Stimulated activated effector memory CD8-positive, alpha-beta T cell treated with anti-CD3 and anti-CD28 coated beads, Interleukin-12 subunit alpha, Interleukin-12 subunit beta, amount 100 ng/mL, for 72 hours (primary cell): ENCODE measurements at regions not wholly inside any gene's neighbourhood (a gene's known extent, or its start where the extent isn't known, plus 50 kb on each side); places are given as distances from the start of the nearest gene placed in this dataset.
A peak's percentile ranks its signal among the peaks of the same experiment; 100 is the strongest.

Experiments
- ATAC-seq: fragments of 150-1000 bp; cut with Tn5 transposase; 2 replicates; pipeline ENCODE4 v1.10.0; 2021
- DNase-seq, 2 donors: peaks; one replicate each; pipeline ENCODE4 v3.0.0; 2021 to 2022; ENCODE audit warnings: low spot score in 2 of 2
- H3K27ac Mint-ChIP-seq: one replicate; pipeline ENCODE4 v1.8.0; 2022; ENCODE audit warnings: mild to moderate bottlenecking, mixed read lengths
- H3K36me3 Mint-ChIP-seq: one replicate; pipeline ENCODE4 v1.8.0; 2022; ENCODE audit warnings: mild to moderate bottlenecking, mixed read lengths
- H3K4me1 Mint-ChIP-seq: one replicate; pipeline ENCODE4 v1.8.0; 2022; ENCODE audit warnings: mixed read lengths
- H3K4me3 Mint-ChIP-seq: one replicate; pipeline ENCODE4 v1.8.0; 2022; ENCODE audit warnings: mild to moderate bottlenecking, mixed read lengths
- H3K9me3 Mint-ChIP-seq: one replicate; pipeline ENCODE4 v1.8.0; 2022; ENCODE audit warnings: mixed read lengths

DNA sequence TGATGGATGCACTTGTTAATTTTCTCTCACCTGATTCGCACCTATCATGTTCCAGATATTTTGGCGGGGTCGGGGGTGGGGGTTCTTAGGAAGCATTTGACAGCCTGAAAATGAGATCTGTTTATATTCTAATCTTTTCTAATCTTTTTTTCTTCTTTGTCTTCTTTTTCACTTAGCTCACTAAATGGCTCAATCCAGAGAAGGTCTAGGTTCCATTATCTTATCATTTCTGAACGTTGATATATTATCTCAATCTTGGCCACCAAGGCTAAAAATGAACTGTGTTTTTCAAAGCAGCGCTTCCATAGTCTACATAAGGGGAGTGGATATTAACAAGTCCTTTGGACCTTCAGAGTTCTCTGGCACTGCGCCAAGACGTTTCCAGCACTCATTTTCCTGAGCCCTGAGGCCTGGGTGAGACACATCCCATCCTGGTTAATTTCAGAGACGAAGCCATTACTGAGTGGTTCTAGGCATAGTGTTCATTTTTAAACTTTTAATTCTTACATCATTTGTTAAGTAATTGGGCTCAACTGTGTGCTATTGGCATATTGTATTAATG, 229.0 kb downstream of the SOX11 start:
- no peak for ATAC-seq
- no peak overlapping the region for H3K27ac Mint-ChIP-seq
- no peak overlapping the region for H3K4me3 Mint-ChIP-seq
- H3K4me1 Mint-ChIP-seq = no peaks in the 10 kb centered on the region
- H3K9me3 Mint-ChIP-seq = peaks cover 15% of the 10 kb centered on the region
- no peaks in the 10 kb centered on the region for H3K36me3 Mint-ChIP-seq
- no peak for DNase-seq

DNA sequence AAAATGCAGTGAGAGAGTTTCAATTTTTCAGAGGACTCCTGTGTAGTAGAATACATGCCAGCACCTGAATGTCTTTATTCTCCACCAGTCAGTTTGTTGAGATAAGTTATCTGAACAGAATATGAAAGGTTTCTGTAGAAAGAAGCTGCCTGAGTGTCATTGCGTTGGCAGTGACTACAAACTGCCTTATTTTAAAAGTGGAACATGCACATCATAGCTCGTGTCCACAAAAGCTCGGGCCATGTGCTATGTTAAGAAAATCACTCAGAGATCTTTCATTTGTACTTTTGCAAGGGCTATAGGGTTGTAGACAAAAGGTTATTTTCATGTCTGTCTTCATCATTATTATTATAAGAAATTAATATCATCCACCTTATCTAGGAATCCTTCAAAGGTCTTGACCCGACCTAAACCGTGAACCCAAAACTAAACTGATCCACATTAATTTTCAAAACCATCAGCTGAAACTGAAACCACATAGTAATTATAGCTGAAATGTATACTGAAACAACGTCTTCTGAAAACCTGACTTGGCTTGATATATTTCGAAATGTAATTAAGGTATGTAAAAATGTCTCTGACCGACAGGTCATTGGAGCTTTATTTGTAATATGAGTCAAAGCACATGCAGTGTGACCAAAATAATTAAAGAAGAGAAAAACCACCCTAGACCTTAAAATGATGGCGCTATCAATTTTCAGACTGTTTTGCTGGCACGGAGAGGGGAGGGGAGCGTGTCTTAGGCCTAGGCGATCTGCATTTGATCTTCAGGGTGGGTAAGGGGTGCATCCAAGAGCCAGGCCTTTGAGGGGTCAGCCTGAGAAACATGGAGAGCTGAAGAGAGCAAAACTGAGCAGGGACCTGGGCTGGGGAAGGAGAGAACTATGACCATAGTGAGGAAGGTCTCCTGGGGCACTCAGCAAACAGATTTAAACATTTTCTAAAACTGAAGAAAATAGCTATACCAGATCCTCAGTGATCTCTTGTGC, 232.1 kb downstream of the SOX11 start:
- DNase-seq (no peak), ATAC-seq (no peak)
- no peak overlapping the region for H3K4me3 Mint-ChIP-seq
- no peaks in the 10 kb centered on the region for H3K36me3 Mint-ChIP-seq
- H3K27ac Mint-ChIP-seq = no peak overlapping the region
- H3K9me3 Mint-ChIP-seq = peaks cover 11% of the 10 kb centered on the region
- no peaks in the 10 kb centered on the region for H3K4me1 Mint-ChIP-seq

DNA sequence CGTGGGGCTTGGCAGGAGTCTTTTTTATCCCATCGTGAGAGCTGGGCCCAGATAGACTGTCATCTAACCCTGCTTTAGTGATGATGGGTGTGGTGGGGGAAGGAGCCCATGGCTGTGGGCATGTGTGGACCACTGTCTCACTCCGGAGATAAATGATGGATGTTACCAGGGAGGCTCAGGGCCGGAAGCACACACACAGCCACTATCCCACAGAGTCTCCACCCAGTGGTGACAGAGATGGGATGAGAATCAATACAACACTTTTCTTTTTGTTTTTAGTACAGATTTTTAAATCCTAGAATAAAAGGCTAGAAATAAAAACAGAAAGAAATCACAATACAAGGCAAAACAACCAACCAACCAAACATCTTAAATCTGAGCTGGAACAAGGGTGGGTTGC, 233.4 kb downstream of the SOX11 start:
- Mint-ChIP-seq H3K36me3 (no peaks in the 10 kb centered on the region), H3K4me1 (no peaks in the 10 kb centered on the region), H3K9me3 (peaks cover 3% of the 10 kb centered on the region), H3K4me3 (no peak overlapping the region), H3K27ac (no peak overlapping the region)
- DNase-seq (no peak), ATAC-seq (no peak)

DNA sequence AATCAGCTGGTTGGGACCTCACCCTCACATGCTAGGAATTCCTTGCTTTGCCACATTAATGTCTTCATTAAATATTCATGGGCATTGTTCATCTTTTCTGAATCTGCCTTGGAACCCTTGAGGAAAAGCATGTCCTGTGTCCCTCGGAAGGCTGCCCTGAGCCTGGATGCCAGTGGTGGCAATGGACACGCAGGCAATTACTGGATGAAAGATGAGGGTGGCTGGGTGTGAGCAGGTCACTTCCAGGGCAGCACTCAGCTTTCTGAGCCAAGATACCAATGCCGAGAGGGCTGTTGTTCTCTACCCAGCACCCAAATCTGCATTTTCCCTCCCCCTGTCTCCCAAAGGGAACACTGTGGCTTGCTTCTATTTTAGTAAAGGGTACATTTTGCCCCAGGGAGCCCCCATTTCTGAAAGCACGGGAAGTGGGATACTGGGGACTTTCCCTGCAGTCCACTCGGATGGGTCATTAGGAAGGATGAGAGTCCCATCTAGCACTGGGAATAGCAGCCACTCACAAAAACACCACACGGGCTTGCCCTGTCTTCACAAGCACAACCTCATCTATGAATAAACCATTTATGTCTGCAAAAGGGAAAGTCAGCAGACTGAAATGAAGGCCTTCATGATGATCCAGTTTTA, 234.8 kb downstream of the SOX11 start:
- no peak for ATAC-seq
- Mint-ChIP-seq H3K9me3 (peaks cover 3% of the 10 kb centered on the region), H3K4me1 (no peaks in the 10 kb centered on the region), H3K27ac (no peak overlapping the region), H3K36me3 (no peaks in the 10 kb centered on the region), H3K4me3 (no peak overlapping the region)
- DNase-seq = no peak

DNA sequence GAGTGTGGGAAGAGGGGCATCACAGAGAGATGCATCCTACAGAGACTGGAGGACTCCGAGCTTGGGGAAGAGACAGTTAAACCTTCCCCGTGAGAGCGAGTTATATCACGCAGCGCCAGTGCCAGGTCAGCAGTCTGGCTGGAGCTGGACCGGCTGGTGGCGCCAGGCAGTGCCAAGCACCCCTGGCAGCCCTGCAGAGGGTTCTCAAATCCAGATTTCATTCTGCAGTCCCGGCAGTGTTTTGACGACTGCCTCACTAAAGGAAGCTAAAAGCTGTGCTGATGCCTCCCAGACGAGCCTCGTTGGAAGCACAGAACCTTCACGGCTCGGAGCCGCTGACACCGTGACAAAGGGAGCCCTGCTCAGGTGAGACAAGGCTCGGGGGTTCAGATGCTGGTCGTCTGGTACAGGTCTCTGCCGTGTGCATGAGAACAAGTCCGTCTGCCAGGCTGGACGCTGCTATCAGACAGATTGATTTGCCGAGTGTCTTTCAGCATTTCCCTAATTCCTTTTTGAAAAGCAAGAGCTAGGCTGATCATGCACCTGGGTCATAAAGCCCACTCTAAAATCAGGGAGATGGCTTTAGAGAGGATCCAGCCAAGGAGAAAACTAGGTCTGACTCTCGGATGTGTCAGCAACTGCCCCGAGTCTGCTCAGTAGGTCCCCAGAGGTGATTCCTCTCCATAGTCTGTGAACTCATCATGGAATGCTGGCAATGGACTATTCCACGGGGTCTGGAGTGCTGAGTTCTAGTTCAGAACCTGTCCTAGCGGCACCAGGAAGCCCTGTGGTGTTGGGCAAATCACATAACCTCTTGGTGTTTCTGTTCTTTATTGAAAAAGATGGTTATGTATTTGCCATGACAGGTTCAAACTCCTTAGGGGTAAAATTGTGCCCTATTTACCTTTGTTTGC, 240.6 kb downstream of the SOX11 start:
- Mint-ChIP-seq H3K4me1 (no peaks in the 10 kb centered on the region), H3K4me3 (no peak overlapping the region), H3K36me3 (no peaks in the 10 kb centered on the region), H3K27ac (no peak overlapping the region), H3K9me3 (peaks cover 12% of the 10 kb centered on the region)
- DNase-seq = no peak
- ATAC-seq = no peak

DNA sequence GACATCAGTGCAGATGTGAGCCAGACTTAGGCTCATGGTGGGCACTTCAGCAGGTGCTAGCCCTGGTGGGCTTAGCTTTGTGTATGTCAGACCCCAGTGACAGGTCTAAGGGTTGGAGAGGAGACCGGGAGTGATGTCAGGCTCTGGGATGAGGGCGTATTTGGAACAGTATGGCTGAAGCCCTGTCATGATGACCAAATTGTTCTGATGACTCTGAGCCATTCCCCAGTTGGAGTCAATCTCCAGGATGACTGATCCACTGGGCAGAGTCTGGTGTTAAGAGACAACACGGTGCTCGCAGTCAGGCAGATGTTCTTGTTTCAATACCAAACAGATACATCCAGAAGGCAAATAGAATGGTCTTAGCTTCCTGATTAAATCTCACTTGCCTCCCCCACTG, 241.5 kb downstream of the SOX11 start:
- DNase-seq (no peak), ATAC-seq (no peak)
- Mint-ChIP-seq H3K4me1 (no peaks in the 10 kb centered on the region), H3K9me3 (peaks cover 12% of the 10 kb centered on the region), H3K27ac (no peak overlapping the region), H3K4me3 (no peak overlapping the region), H3K36me3 (no peaks in the 10 kb centered on the region)

DNA sequence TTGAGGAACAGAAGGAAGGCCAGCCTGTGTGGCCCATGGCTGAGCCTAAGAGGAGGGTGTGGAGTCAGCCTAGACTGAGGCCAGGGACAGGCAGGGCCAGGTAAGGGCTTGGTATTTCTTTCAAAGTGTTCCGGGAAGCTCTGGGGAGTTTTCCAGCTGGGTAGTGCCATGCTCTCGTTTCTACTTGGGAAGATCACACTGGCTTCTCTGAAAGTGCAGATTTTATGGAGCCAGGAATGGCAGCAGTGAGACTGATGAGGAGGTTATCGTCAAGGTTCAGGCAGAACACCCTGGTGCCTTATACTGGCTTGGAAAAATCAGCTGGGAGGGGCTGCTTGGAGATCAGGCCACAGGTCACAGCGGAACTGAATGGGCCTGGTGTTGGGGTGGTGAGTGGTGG, 245.1 kb downstream of the SOX11 start:
- no peak overlapping the region for H3K27ac Mint-ChIP-seq
- ATAC-seq = no peak

DNA sequence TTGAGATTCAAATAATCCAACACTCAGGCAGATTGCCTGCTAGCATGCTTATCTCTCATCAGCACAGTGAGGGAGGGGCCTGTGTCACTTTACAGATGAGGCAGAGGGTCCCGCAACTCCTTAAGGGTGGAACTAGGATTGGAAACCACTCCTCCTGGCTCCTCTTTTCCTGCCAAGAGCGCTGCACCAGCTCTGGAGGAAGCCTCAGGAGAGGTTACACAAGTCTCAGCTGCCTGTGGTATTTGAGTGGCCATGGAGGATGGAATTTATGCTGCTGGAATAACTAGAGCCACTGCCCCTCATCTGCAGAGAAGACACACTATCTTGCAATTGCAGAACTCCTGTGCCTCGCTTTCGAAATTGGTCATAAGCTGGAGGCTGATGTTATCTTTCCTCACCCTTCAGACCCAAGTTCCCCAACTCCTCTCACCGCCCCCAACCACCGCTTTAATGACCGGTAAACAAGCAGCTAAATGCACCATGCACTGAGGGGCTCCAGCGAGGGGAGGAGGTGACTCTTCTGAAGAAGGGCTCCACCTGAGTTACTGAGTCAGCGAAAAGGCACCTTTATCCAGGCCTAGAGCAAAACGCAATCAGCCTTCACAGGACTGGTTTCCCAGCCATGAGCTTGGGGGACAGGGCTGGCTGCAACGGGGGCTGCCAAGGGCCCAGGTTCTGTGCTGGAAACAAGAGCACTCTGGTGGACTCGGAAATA, 245.8 kb downstream of the SOX11 start:
- ATAC-seq (no peak), DNase-seq (no peak)
- H3K27ac Mint-ChIP-seq = no peak overlapping the region
- H3K4me1 Mint-ChIP-seq = no peaks in the 10 kb centered on the region
- H3K4me3 Mint-ChIP-seq = no peak overlapping the region
- H3K9me3 Mint-ChIP-seq = peaks cover 19% of the 10 kb centered on the region
- H3K36me3 Mint-ChIP-seq = no peaks in the 10 kb centered on the region

More for the DNA sequence above, 245.1 kb downstream of the SOX11 start:
- peaks cover 16% of the 10 kb centered on the region for H3K9me3 Mint-ChIP-seq
- H3K4me1 Mint-ChIP-seq = no peaks in the 10 kb centered on the region
- H3K4me3 Mint-ChIP-seq = no peak overlapping the region
- no peak for DNase-seq
- H3K36me3 Mint-ChIP-seq = no peaks in the 10 kb centered on the region

DNA sequence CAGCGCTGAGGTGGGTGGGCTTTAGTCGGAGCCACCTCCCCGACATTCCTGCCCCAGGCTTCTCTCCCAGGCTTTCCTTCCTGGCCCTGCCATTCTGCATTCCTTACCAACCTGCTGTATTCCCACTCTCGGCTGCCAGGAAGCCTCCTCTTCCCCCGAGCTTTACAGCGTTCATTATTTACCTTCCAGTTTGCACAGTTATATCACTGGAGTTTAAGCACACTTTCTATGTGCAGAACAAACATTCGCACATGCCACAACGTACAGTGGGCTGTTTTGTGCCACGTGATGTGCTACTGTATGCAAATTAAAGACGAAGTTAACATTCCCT, 246.3 kb downstream of the SOX11 start:
- Mint-ChIP-seq H3K9me3 (peaks cover 23% of the 10 kb centered on the region), H3K4me1 (no peaks in the 10 kb centered on the region), H3K36me3 (no peaks in the 10 kb centered on the region), H3K4me3 (no peak overlapping the region), H3K27ac (no peak overlapping the region)
- no peak for ATAC-seq
- DNase-seq = no peak

DNA sequence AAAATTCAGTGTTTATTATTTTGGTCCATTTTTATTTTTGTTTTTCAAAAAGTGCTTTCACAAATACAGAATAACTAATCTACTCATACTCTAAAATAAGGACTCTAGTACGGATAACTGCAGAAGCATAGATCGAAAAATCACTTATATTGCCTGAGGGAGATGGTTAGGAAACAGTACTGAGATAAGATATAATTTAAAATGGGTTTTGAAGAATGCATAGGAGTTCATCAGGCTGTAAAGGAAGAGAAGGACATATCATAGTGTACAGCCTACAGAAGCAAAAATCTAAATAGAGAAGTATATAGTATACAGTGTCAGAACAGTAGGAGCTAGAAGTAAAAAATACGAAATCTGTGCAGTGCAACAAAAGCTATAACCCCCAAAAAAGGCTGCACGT, 247.4 kb downstream of the SOX11 start:
- Mint-ChIP-seq H3K4me3 (no peak overlapping the region), H3K27ac (no peak overlapping the region), H3K36me3 (no peaks in the 10 kb centered on the region), H3K9me3 (peaks cover 19% of the 10 kb centered on the region), H3K4me1 (no peaks in the 10 kb centered on the region)
- no peak for ATAC-seq
- no peak for DNase-seq

DNA sequence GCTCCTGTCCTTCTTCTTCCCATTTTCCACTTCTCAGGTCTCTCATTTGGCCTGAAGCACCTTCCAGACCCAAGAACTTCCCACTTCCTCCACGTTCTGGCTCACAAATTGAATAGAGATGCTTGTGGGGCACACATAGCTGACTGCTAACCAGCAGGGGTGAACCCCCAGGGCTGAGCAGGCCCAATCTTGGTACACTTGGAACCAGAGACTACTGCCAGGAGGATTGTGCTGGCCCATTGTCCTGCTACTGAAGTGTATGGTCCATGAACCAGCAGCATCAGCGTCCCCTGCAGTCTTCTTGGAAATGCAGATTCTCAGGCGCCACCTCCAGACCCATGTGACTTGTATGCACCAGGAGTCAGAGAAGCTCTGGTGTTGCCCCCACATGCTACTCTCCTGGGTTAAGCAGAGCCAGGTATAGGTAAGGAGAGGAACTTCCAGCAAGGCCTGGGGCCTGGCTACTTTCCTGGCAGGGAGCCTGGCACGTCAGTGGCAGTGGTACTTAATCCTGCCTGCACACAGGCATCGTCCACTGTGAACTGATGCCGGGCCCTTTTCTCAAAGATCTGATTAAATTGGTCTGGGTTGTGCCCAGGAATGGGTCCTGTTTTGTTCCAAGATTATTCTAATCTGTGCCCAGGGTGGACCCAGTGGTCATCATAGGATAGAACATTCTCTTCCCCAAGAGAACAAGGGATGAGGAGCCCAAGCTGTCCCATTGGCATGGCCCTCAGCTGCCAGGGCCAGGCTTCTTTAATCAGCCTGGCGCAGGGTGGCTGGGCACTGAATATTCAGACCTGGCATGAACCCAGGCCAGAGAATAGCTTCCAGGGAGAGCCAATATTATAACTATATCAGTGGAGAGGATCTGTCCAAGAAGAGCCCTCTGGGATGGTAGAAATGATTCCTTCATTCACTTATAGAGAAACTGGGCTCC, 248.7 kb downstream of the SOX11 start:
- no peak for DNase-seq
- H3K36me3 Mint-ChIP-seq = no peaks in the 10 kb centered on the region
- H3K27ac Mint-ChIP-seq = no peak overlapping the region
- peaks cover 19% of the 10 kb centered on the region for H3K9me3 Mint-ChIP-seq
- no peaks in the 10 kb centered on the region for H3K4me1 Mint-ChIP-seq
- H3K4me3 Mint-ChIP-seq = no peak overlapping the region
- no peak for ATAC-seq

DNA sequence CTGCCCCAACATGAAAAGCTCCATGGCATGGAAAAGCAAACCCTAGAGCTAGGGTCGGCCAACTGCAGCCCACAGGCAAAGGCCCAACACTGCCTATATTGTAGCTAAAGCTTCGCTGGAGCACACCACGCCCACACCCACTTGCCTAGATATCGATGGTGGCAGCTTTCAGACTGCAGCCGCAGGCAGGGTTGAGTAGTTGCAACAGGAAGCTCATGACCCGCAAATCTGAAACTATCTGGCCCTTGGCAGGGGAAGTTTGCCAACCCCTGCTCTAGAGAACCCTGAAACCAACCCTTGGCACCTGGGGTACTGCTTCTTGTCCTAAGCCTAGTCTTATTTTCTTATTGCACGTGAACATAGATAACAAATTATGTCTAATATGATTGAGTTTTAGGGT, 250.0 kb downstream of the SOX11 start:
- H3K4me3 Mint-ChIP-seq = no peak overlapping the region
- H3K9me3 Mint-ChIP-seq = peaks cover 15% of the 10 kb centered on the region
- no peaks in the 10 kb centered on the region for H3K36me3 Mint-ChIP-seq
- H3K27ac Mint-ChIP-seq = no peak overlapping the region
- ATAC-seq (peak; percentile 26), DNase-seq (no peak)
- no peaks in the 10 kb centered on the region for H3K4me1 Mint-ChIP-seq

DNA sequence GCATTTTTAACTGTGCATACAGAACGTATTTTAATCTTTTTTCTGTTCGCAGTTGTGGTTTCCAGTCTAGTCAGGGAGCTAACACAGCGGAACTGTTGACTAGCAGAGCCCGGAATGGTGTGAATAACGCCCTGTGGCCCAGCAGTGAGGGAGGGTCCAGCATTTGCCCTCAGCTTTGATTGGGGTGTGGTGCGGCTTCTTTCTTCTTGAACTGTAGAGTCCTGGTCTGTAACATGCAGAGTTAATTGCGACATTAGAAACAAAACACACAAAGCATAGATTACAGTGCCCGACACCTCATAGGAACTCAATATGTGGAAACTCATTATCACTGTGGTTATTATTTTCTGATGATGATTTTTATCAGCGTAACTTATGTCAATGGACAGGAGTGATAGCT, 253.6 kb downstream of the SOX11 start:
- no peak overlapping the region for H3K27ac Mint-ChIP-seq
- H3K36me3 Mint-ChIP-seq = no peaks in the 10 kb centered on the region
- H3K4me1 Mint-ChIP-seq = no peaks in the 10 kb centered on the region
- DNase-seq = no peak
- H3K4me3 Mint-ChIP-seq = no peak overlapping the region
- no peak for ATAC-seq
- H3K9me3 Mint-ChIP-seq = peaks cover 17% of the 10 kb centered on the region
